ENCODE measurements at regions not wholly inside any gene's neighbourhood (a gene's known extent, or its start where the extent isn't known, plus 50 kb on each side); places are given as distances from the start of the nearest gene placed in this dataset.

- TF ChIP-seq, protein P1, sequence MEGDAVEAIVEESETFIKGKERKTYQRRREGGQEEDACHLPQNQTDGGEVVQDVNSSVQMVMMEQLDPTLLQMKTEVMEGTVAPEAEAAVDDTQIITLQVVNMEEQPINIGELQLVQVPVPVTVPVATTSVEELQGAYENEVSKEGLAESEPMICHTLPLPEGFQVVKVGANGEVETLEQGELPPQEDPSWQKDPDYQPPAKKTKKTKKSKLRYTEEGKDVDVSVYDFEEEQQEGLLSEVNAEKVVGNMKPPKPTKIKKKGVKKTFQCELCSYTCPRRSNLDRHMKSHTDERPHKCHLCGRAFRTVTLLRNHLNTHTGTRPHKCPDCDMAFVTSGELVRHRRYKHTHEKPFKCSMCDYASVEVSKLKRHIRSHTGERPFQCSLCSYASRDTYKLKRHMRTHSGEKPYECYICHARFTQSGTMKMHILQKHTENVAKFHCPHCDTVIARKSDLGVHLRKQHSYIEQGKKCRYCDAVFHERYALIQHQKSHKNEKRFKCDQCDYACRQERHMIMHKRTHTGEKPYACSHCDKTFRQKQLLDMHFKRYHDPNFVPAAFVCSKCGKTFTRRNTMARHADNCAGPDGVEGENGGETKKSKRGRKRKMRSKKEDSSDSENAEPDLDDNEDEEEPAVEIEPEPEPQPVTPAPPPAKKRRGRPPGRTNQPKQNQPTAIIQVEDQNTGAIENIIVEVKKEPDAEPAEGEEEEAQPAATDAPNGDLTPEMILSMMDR (IDR thresholded peaks at IDR 0.05): no peak
- TF ChIP-seq POLR2AphosphoS5 (IDR thresholded peaks at IDR 0.05; ENCODE audit: low read depth, low read length) (no peak), SIN3A (IDR thresholded peaks at IDR 0.05; ENCODE audit: borderline replicate concordance, insufficient read depth, low read depth, low read length) (no peak)
- TF ChIP-seq, protein P2, sequence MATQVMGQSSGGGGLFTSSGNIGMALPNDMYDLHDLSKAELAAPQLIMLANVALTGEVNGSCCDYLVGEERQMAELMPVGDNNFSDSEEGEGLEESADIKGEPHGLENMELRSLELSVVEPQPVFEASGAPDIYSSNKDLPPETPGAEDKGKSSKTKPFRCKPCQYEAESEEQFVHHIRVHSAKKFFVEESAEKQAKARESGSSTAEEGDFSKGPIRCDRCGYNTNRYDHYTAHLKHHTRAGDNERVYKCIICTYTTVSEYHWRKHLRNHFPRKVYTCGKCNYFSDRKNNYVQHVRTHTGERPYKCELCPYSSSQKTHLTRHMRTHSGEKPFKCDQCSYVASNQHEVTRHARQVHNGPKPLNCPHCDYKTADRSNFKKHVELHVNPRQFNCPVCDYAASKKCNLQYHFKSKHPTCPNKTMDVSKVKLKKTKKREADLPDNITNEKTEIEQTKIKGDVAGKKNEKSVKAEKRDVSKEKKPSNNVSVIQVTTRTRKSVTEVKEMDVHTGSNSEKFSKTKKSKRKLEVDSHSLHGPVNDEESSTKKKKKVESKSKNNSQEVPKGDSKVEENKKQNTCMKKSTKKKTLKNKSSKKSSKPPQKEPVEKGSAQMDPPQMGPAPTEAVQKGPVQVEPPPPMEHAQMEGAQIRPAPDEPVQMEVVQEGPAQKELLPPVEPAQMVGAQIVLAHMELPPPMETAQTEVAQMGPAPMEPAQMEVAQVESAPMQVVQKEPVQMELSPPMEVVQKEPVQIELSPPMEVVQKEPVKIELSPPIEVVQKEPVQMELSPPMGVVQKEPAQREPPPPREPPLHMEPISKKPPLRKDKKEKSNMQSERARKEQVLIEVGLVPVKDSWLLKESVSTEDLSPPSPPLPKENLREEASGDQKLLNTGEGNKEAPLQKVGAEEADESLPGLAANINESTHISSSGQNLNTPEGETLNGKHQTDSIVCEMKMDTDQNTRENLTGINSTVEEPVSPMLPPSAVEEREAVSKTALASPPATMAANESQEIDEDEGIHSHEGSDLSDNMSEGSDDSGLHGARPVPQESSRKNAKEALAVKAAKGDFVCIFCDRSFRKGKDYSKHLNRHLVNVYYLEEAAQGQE (IDR thresholded peaks at IDR 0.05; ENCODE audit: insufficient read depth in 1 of 2, low read depth in 2 of 2, low read length in 1 of 2): no peak
Measured at GRCh38 chr22:44586351-44586990, 88.4 kb upstream of the RTL6 start.
